Adipocyte (in vitro differentiated cells): ENCODE measurements at regions not wholly inside any gene's neighbourhood (a gene's known extent, or its start where the extent isn't known, plus 50 kb on each side); places are given as distances from the start of the nearest gene placed in this dataset.
A peak's percentile ranks its signal among the peaks of the same experiment; 100 is the strongest.

Experiments used
- DNase-seq: peaks from one replicate; pipeline ENCODE4 v3.0.0-alpha.2; 2015; ENCODE audit warnings: low read depth
- H3K27me3 ChIP-seq: replicated peaks from 2 replicates; pipeline ENCODE4 v1.7.0; 2013; ENCODE audit warnings: mild to moderate bottlenecking, low read length, moderate library complexity; ENCODE audit not compliant: control insufficient read depth, insufficient read depth
- H3K36me3 ChIP-seq: 2 replicates; pipeline ENCODE4 v1.7.0; 2013; ENCODE audit warnings: low read length, mild to moderate bottlenecking, moderate library complexity; ENCODE audit not compliant: control insufficient read depth, insufficient read depth, severe bottlenecking
- H3K4me1 ChIP-seq: 2 replicates; pipeline ENCODE4 v1.7.0; 2013; ENCODE audit warnings: mild to moderate bottlenecking, low read length, moderate library complexity; ENCODE audit not compliant: control insufficient read depth, insufficient read depth
- H3K4me3 ChIP-seq: 2 replicates; pipeline ENCODE4 v1.7.0; 2013; ENCODE audit warnings: mild to moderate bottlenecking, low read length, moderate library complexity
- H3K9ac ChIP-seq: 2 replicates; pipeline ENCODE4 v1.7.0; 2013; ENCODE audit warnings: mild to moderate bottlenecking, low read length, moderate library complexity
- H3K9me3 ChIP-seq: 2 replicates; pipeline ENCODE4 v1.7.0; 2013; ENCODE audit warnings: mild to moderate bottlenecking, low read length, moderate library complexity; ENCODE audit not compliant: control insufficient read depth

- Histone ChIP-seq H3K4me1 (peaks cover 11% of the 10 kb centered on the region), H3K4me3 (no peak overlapping the region), H3K9ac (no peak overlapping the region), H3K9me3 (no peaks in the 10 kb centered on the region), H3K27me3 (no peaks in the 10 kb centered on the region), H3K36me3 (no peaks in the 10 kb centered on the region)
- peak; percentile 8 for DNase-seq
Measured at GRCh38 chr12:24759155-24759554, 189.7 kb downstream of the BCAT1 start.

- H3K9ac ChIP-seq = no peak overlapping the region
- DNase-seq = peak; percentile 17
- no peaks in the 10 kb centered on the region for H3K9me3 ChIP-seq
- H3K4me3 ChIP-seq = no peak overlapping the region
- no peaks in the 10 kb centered on the region for H3K27me3 ChIP-seq
- no peaks in the 10 kb centered on the region for H3K36me3 ChIP-seq
- H3K4me1 ChIP-seq = peaks cover 11% of the 10 kb centered on the region
Measured at GRCh38 chr12:24756479-24757024, 192.3 kb downstream of the BCAT1 start.

- H3K9me3 ChIP-seq = no peaks in the 10 kb centered on the region
- H3K4me1 ChIP-seq = peaks cover 11% of the 10 kb centered on the region
- peak; percentile 55 for DNase-seq
- no peaks in the 10 kb centered on the region for H3K36me3 ChIP-seq
- no peak overlapping the region for H3K4me3 ChIP-seq
- H3K27me3 ChIP-seq = no peaks in the 10 kb centered on the region
- H3K9ac ChIP-seq = no peak overlapping the region
Measured at GRCh38 chr12:24754690-24755638, 193.9 kb downstream of the BCAT1 start.

GRCh38 chr12:24752763-24753462 is 196.0 kb downstream of the BCAT1 start:
- H3K27me3 ChIP-seq = no peaks in the 10 kb centered on the region

GRCh38 chr12:24751181-24751580 is 197.7 kb downstream of the BCAT1 start:
- no peaks in the 10 kb centered on the region for H3K36me3 ChIP-seq
- H3K4me1 ChIP-seq = peaks cover 11% of the 10 kb centered on the region
- no peak overlapping the region for H3K4me3 ChIP-seq

More at GRCh38 chr12:24752763-24753462, 196.0 kb downstream of the BCAT1 start:
- no peak overlapping the region for H3K4me3 ChIP-seq
- DNase-seq = no peak
- no peaks in the 10 kb centered on the region for H3K9me3 ChIP-seq
- no peak overlapping the region for H3K9ac ChIP-seq
- peaks cover 11% of the 10 kb centered on the region for H3K4me1 ChIP-seq
- no peaks in the 10 kb centered on the region for H3K36me3 ChIP-seq

GRCh38 chr12:24750263-24750662 is 198.6 kb downstream of the BCAT1 start:
- no peaks in the 10 kb centered on the region for H3K27me3 ChIP-seq
- no peaks in the 10 kb centered on the region for H3K9me3 ChIP-seq
- no peak for DNase-seq
- H3K36me3 ChIP-seq = no peaks in the 10 kb centered on the region
- H3K9ac ChIP-seq = no peak overlapping the region
- H3K4me3 ChIP-seq = no peak overlapping the region
- H3K4me1 ChIP-seq = peaks cover 7% of the 10 kb centered on the region

More at GRCh38 chr12:24751181-24751580, 197.7 kb downstream of the BCAT1 start:
- no peaks in the 10 kb centered on the region for H3K9me3 ChIP-seq
- no peaks in the 10 kb centered on the region for H3K27me3 ChIP-seq
- DNase-seq = peak; percentile 14
- H3K9ac ChIP-seq = no peak overlapping the region

GRCh38 chr12:24749171-24749570 is 199.7 kb downstream of the BCAT1 start:
- DNase-seq = no peak
- Histone ChIP-seq H3K4me3 (no peak overlapping the region), H3K27me3 (no peaks in the 10 kb centered on the region), H3K4me1 (no peaks in the 10 kb centered on the region), H3K9me3 (no peaks in the 10 kb centered on the region), H3K36me3 (no peaks in the 10 kb centered on the region), H3K9ac (no peak overlapping the region)

- H3K9me3 ChIP-seq = no peaks in the 10 kb centered on the region
- no peaks in the 10 kb centered on the region for H3K4me1 ChIP-seq
- no peaks in the 10 kb centered on the region for H3K27me3 ChIP-seq
- no peak overlapping the region for H3K4me3 ChIP-seq
- no peak for DNase-seq
- no peak overlapping the region for H3K9ac ChIP-seq
- H3K36me3 ChIP-seq = no peaks in the 10 kb centered on the region
Measured at GRCh38 chr12:24748326-24748725, 200.6 kb downstream of the BCAT1 start.

GRCh38 chr12:24746864-24747263 is 202.0 kb downstream of the BCAT1 start:
- Histone ChIP-seq H3K9ac (no peak overlapping the region), H3K4me3 (no peak overlapping the region), H3K27me3 (no peaks in the 10 kb centered on the region), H3K9me3 (no peaks in the 10 kb centered on the region), H3K36me3 (no peaks in the 10 kb centered on the region), H3K4me1 (no peaks in the 10 kb centered on the region)
- DNase-seq = no peak

- Histone ChIP-seq H3K9me3 (no peaks in the 10 kb centered on the region), H3K36me3 (no peaks in the 10 kb centered on the region), H3K9ac (no peak overlapping the region), H3K4me3 (no peak overlapping the region), H3K27me3 (no peaks in the 10 kb centered on the region), H3K4me1 (no peaks in the 10 kb centered on the region)
- no peak for DNase-seq
Measured at GRCh38 chr12:24746006-24746671, 202.8 kb downstream of the BCAT1 start.
